ENCODE measurements at regions not wholly inside any gene's neighbourhood (a gene's known extent, or its start where the extent isn't known, plus 50 kb on each side); places are given as distances from the start of the nearest gene placed in this dataset.

DNA sequence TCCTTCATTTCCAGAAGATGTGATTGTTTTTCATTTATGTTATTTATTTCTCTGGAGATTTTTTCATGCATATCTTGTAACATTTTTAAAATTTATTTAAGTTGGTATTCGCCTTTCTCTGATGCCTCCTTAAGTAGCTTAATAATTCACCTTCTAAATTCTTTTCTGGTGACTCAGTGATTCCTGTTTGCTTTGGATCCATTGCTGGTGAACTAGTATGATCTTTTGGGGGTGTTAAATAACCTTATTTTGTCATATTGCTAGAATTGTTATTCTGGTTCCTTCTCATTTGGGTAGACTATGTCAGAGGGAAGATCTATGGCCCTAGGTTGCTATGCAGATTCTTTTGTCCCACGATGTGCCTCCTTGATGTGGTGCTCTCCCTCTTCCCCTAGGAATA, 1347.2 kb upstream of the B3GALT2 start:
- TF ChIP-seq GLIS3 (CRISPR knock-in tag; IDR thresholded peaks at IDR 0.05), result no peak
- no peak for TF ChIP-seq ISL1 (CRISPR knock-in tag; IDR thresholded peaks at IDR 0.05)
- TF ChIP-seq, protein P1, sequence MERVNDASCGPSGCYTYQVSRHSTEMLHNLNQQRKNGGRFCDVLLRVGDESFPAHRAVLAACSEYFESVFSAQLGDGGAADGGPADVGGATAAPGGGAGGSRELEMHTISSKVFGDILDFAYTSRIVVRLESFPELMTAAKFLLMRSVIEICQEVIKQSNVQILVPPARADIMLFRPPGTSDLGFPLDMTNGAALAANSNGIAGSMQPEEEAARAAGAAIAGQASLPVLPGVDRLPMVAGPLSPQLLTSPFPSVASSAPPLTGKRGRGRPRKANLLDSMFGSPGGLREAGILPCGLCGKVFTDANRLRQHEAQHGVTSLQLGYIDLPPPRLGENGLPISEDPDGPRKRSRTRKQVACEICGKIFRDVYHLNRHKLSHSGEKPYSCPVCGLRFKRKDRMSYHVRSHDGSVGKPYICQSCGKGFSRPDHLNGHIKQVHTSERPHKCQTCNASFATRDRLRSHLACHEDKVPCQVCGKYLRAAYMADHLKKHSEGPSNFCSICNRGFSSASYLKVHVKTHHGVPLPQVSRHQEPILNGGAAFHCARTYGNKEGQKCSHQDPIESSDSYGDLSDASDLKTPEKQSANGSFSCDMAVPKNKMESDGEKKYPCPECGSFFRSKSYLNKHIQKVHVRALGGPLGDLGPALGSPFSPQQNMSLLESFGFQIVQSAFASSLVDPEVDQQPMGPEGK (CRISPR knock-in tag; IDR thresholded peaks at IDR 0.05; ENCODE audit: borderline replicate concordance), result no peak
- TF ChIP-seq, protein P2, sequence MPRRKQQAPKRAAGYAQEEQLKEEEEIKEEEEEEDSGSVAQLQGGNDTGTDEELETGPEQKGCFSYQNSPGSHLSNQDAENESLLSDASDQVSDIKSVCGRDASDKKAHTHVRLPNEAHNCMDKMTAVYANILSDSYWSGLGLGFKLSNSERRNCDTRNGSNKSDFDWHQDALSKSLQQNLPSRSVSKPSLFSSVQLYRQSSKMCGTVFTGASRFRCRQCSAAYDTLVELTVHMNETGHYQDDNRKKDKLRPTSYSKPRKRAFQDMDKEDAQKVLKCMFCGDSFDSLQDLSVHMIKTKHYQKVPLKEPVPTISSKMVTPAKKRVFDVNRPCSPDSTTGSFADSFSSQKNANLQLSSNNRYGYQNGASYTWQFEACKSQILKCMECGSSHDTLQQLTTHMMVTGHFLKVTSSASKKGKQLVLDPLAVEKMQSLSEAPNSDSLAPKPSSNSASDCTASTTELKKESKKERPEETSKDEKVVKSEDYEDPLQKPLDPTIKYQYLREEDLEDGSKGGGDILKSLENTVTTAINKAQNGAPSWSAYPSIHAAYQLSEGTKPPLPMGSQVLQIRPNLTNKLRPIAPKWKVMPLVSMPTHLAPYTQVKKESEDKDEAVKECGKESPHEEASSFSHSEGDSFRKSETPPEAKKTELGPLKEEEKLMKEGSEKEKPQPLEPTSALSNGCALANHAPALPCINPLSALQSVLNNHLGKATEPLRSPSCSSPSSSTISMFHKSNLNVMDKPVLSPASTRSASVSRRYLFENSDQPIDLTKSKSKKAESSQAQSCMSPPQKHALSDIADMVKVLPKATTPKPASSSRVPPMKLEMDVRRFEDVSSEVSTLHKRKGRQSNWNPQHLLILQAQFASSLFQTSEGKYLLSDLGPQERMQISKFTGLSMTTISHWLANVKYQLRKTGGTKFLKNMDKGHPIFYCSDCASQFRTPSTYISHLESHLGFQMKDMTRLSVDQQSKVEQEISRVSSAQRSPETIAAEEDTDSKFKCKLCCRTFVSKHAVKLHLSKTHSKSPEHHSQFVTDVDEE (CRISPR knock-in tag; IDR thresholded peaks at IDR 0.05), result no peak
- TF ChIP-seq RARB (CRISPR knock-in tag; IDR thresholded peaks at IDR 0.05), result no peak
- TF ChIP-seq ZNF565 (CRISPR knock-in tag; conservative IDR thresholded peaks at IDR 0.05; ENCODE audit: low read depth), result no peak
- TF ChIP-seq ZFP30 (CRISPR knock-in tag; IDR thresholded peaks at IDR 0.05), result no peak
